ENCODE measurements at regions not wholly inside any gene's neighbourhood (a gene's known extent, or its start where the extent isn't known, plus 50 kb on each side); places are given as distances from the start of the nearest gene placed in this dataset.

- TF ChIP-seq CBFB (IDR thresholded peaks at IDR 0.05; ENCODE audit: low read depth), result no peak
- TF ChIP-seq CREM (IDR thresholded peaks at IDR 0.05; ENCODE audit: low read depth), result no peak
- no peak for TF ChIP-seq PML (IDR thresholded peaks at IDR 0.05; ENCODE audit: low read length)
- TF ChIP-seq BCL11A (IDR thresholded peaks at IDR 0.05; ENCODE audit: low read depth, low read length), result no peak
- no peak for TF ChIP-seq ELK1 (IDR thresholded peaks at IDR 0.05; ENCODE audit: low read depth, low read length)
Observed at GRCh38 chr3:74165211-74165610, 449.2 kb downstream of the CNTN3 start (continued).

GRCh38 chr3:74149466-74149865 lies 465.0 kb downstream of the CNTN3 start:
- in situ Hi-C loops (cut with MboI) (no loop called here), intact Hi-C loops (cut with micrococcal nuclease; ENCODE audit: unreplicated experiment) (no loop called here)
- Histone ChIP-seq H2AFZ (ENCODE audit: control insufficient read depth, low read depth, low read length) (no peak overlapping the region), H4K20me1 (ENCODE audit: control insufficient read depth, insufficient read depth) (no peaks in the 10 kb centered on the region), H3K4me2 (ENCODE audit: control insufficient read depth, insufficient read depth) (no peak overlapping the region), H3K9ac (ENCODE audit: control insufficient read depth, insufficient read depth, low read length) (no peak overlapping the region), H3K27me3 (replicated peaks in 1 of 2; ENCODE audit: control insufficient read depth in 2 of 2, insufficient read depth in 2 of 2, low read length in 1 of 2) (no peaks in the 10 kb centered on the region), H3K4me3 (no peak overlapping the region), H3K27ac (ENCODE audit: control insufficient read depth, insufficient read depth) (no peak overlapping the region), H3K79me2 (ENCODE audit: control insufficient read depth, insufficient read depth, low read length) (no peaks in the 10 kb centered on the region), H3K4me1 (ENCODE audit: control insufficient read depth, insufficient read depth, low read length) (no peaks in the 10 kb centered on the region), H3K36me3 (ENCODE audit: control insufficient read depth in 2 of 2, insufficient read depth in 2 of 2, low read length in 1 of 2) (no peaks in the 10 kb centered on the region), H3K9me3 (replicated peaks; ENCODE audit: control insufficient read depth, insufficient read depth, low read length) (no peaks in the 10 kb centered on the region)
- ChIA-PET CTCF (no interaction called here), RAD21 (ENCODE audit: unreplicated experiment) (no interaction called here), SMC1A (ENCODE audit: uncharacterized antibody, unreplicated experiment) (no interaction called here), POLR2A (no interaction called here)
- BruUV-seq (replicated peaks), result no TSS peak
- no peak for DNase-seq (ENCODE audit: low read depth, low spot score)
- TF ChIP-seq SPI1 (IDR thresholded peaks at IDR 0.05; ENCODE audit: borderline replicate concordance, insufficient read depth, low read depth, low read length) (peak; percentile 53; the same call in 1 of the 2 replicates), BMI1 (IDR thresholded peaks at IDR 0.05; ENCODE audit: borderline replicate concordance) (no peak)
- FAIRE-seq, result no peak
- ATAC-seq, result peak; percentile 34; the same call in 1 of the 3 replicates

GRCh38 chr3:74145277-74145676 lies 469.2 kb downstream of the CNTN3 start:
- no peak overlapping the region for H3K9ac ChIP-seq (ENCODE audit: control insufficient read depth, insufficient read depth, low read length)
- no peak overlapping the region for H3K4me2 ChIP-seq (ENCODE audit: control insufficient read depth, insufficient read depth)
- DNase-seq (ENCODE audit: low read depth, low spot score), result no peak
- intact Hi-C loops (cut with micrococcal nuclease; ENCODE audit: unreplicated experiment), result no loop called here
- BruUV-seq (replicated peaks), result no TSS peak
- no peaks in the 10 kb centered on the region for H3K36me3 ChIP-seq (ENCODE audit: control insufficient read depth in 2 of 2, insufficient read depth in 2 of 2, low read length in 1 of 2)
- no peak for ATAC-seq
- no peaks in the 10 kb centered on the region for H3K4me1 ChIP-seq (ENCODE audit: control insufficient read depth, insufficient read depth, low read length)
- H4K20me1 ChIP-seq (ENCODE audit: control insufficient read depth, insufficient read depth), result no peaks in the 10 kb centered on the region
- ChIA-PET SMC1A (ENCODE audit: uncharacterized antibody, unreplicated experiment) (no interaction called here), CTCF (no interaction called here), RAD21 (ENCODE audit: unreplicated experiment) (no interaction called here), POLR2A (no interaction called here)
- no peaks in the 10 kb centered on the region for H3K79me2 ChIP-seq (ENCODE audit: control insufficient read depth, insufficient read depth, low read length)
- H2AFZ ChIP-seq (ENCODE audit: control insufficient read depth, low read depth, low read length), result no peak overlapping the region
- in situ Hi-C loops (cut with MboI), result no loop called here
- no peak overlapping the region for H3K27ac ChIP-seq (ENCODE audit: control insufficient read depth, insufficient read depth)
- no peak for FAIRE-seq
- 0% methylated on average over 1 of the region's 1 CpG for WGBS (ENCODE audit: insufficient coverage, insufficient replicate concordance, low lambda C conversion rate, missing lambda C conversion rate)
- no peaks in the 10 kb centered on the region for H3K9me3 ChIP-seq (replicated peaks; ENCODE audit: control insufficient read depth, insufficient read depth, low read length)
- H3K4me3 ChIP-seq, result no peak overlapping the region
- no peaks in the 10 kb centered on the region for H3K27me3 ChIP-seq (replicated peaks in 1 of 2; ENCODE audit: control insufficient read depth in 2 of 2, insufficient read depth in 2 of 2, low read length in 1 of 2)
- TF ChIP-seq USF1 (IDR thresholded peaks at IDR 0.05; ENCODE audit: borderline replicate concordance, extremely low read length, insufficient read depth, low read depth, low read length), result no peak
- TF ChIP-seq ATF7 (IDR thresholded peaks at IDR 0.05; ENCODE audit: low read depth), result no peak
- no peak for TF ChIP-seq RAD21 (IDR thresholded peaks at IDR 0.05; ENCODE audit: insufficient read depth, low read depth, low read length)
- no peak for TF ChIP-seq ATF3 (IDR thresholded peaks at IDR 0.05; ENCODE audit: borderline replicate concordance, extremely low read depth, low read depth, low read length)
- TF ChIP-seq PAX8 (IDR thresholded peaks at IDR 0.05), result no peak
- no peak for TF ChIP-seq MEF2B (IDR thresholded peaks at IDR 0.05; ENCODE audit: partially characterized antibody, poor library complexity, severe bottlenecking)

All from GM12878 (cell line).